ENCODE measurements at regions not wholly inside any gene's neighbourhood (a gene's known extent, or its start where the extent isn't known, plus 50 kb on each side); places are given as distances from the start of the nearest gene placed in this dataset.

GRCh38 chr12:98355933-98356332 lies 159.5 kb upstream of the TMPO start:
- no peak for DNase-seq

- no peak for DNase-seq
Observed at GRCh38 chr12:98358144-98358543, 157.2 kb upstream of the TMPO start.

- DNase-seq: no peak
Observed at GRCh38 chr12:98359856-98360255, 155.5 kb upstream of the TMPO start.

GRCh38 chr12:98360401-98360800 lies 155.0 kb upstream of the TMPO start:
- peak; percentile 60 for DNase-seq

GRCh38 chr12:98369581-98369980 lies 145.8 kb upstream of the TMPO start:
- DNase-seq: no peak

- no peak for DNase-seq
Observed at GRCh38 chr12:98370976-98371375, 144.4 kb upstream of the TMPO start.

GRCh38 chr12:98371419-98371818 lies 144.0 kb upstream of the TMPO start:
- no peak for DNase-seq

GRCh38 chr12:98372340-98373024 lies 142.9 kb upstream of the TMPO start:
- DNase-seq: peak; percentile 60

GRCh38 chr12:98373025-98373554 lies 142.3 kb upstream of the TMPO start:
- peak; percentile 86 for DNase-seq

- peak; percentile 65 for DNase-seq
Observed at GRCh38 chr12:98374007-98374406, 141.4 kb upstream of the TMPO start.

GRCh38 chr12:98379106-98379505 lies 136.3 kb upstream of the TMPO start:
- DNase-seq: peak; percentile 12

- peak; percentile 40 for DNase-seq
Observed at GRCh38 chr12:98385641-98386040, 129.7 kb upstream of the TMPO start.

GRCh38 chr12:98387444-98387843 lies 127.9 kb upstream of the TMPO start:
- peak; percentile 66 for DNase-seq

GRCh38 chr12:98388126-98388525 lies 127.3 kb upstream of the TMPO start:
- DNase-seq: no peak

- DNase-seq: peak; percentile 21
Observed at GRCh38 chr12:98389593-98389992, 125.8 kb upstream of the TMPO start.

- DNase-seq: peak; percentile 96
Observed at GRCh38 chr12:98397323-98398105, 117.9 kb upstream of the TMPO start.

GRCh38 chr12:98399532-98399931 lies 115.9 kb upstream of the TMPO start:
- peak; percentile 90 for DNase-seq

- peak; percentile 98 for DNase-seq
Observed at GRCh38 chr12:98401427-98401826, 114.0 kb upstream of the TMPO start.

- peak; percentile 42 for DNase-seq
Observed at GRCh38 chr12:98402091-98402490, 113.3 kb upstream of the TMPO start.

- no peak for DNase-seq
Observed at GRCh38 chr12:98402671-98403070, 112.7 kb upstream of the TMPO start.

GRCh38 chr12:98403385-98403784 lies 112.0 kb upstream of the TMPO start:
- DNase-seq: no peak

GRCh38 chr12:98403936-98404335 lies 111.5 kb upstream of the TMPO start:
- DNase-seq: peak; percentile 20

- no peak for DNase-seq
Observed at GRCh38 chr12:98405805-98406366, 109.5 kb upstream of the TMPO start.

GRCh38 chr12:98406378-98406777 lies 109.0 kb upstream of the TMPO start:
- peak; percentile 64 for DNase-seq

All from NCI-H69 (cell line).